Right lobe of liver (tissue), 4 donors: ENCODE measurements at regions not wholly inside any gene's neighbourhood (a gene's known extent, or its start where the extent isn't known, plus 50 kb on each side); places are given as distances from the start of the nearest gene placed in this dataset.

Source experiments
- CTCF ChIP-seq, 4 donors: fragments of 200-600 bp in 3 of 4; fragments of 450-650 bp in 1 of 4; IDR thresholded peaks; one replicate each; pipeline versions ENCODE4 v1.5.1 to v1.8.0; 2016 to 2022; ENCODE audit warnings: antibody characterized with exemption in 4 of 4, mild to moderate bottlenecking in 2 of 4
- POLR2A ChIP-seq: fragments of 450-650 bp; IDR thresholded peaks from one replicate; pipeline ENCODE4 v1.6.1; 2017; ENCODE audit warnings: antibody characterized with exemption, mild to moderate bottlenecking
- donor health status: DM: no; HTN: no; CAD: no.
- donor health status: DM: no; HTN: no; CAD: no.
- donor health status: DM: no; HTN: yes; CAD: no.

GRCh38 chr14:26929361-26929760 lies 331.5 kb upstream of the NOVA1 start:
- TF ChIP-seq CTCF (IDR thresholded peaks at IDR 0.05) (no peak), POLR2A (no peak)
